Prostate gland (tissue), 2 donors: ENCODE measurements at regions not wholly inside any gene's neighbourhood (a gene's known extent, or its start where the extent isn't known, plus 50 kb on each side); places are given as distances from the start of the nearest gene placed in this dataset.

Source experiments
- CTCF ChIP-seq, 4 experiments: fragments of 200-600 bp in 2 of 4; fragments of 450-650 bp in 2 of 4; sonication (generic) in 2 of 4; IDR thresholded peaks; 1 replicate in 3 of 4; 2 replicates in 1 of 4; pipeline ENCODE4 v1.5.1; 2016 to 2019; ENCODE audit warnings: antibody characterized with exemption in 4 of 4, mild to moderate bottlenecking in 2 of 4, moderate library complexity in 2 of 4
- POLR2A ChIP-seq: fragments of 450-650 bp; IDR thresholded peaks from one replicate; pipeline ENCODE4 v1.6.1; 2016; ENCODE audit warnings: antibody characterized with exemption, mild to moderate bottlenecking
- POLR2AphosphoS5 ChIP-seq: sonication (generic); formaldehyde crosslinking; IDR thresholded peaks from one replicate; pipeline ENCODE4 v1.6.1; 2017; ENCODE audit warnings: antibody characterized with exemption

GRCh38 chr6:47402081-47402480 lies 75.5 kb upstream of the CD2AP start:
- TF ChIP-seq CTCF (IDR thresholded peaks at IDR 0.05) (no peak), POLR2A (no peak), POLR2AphosphoS5 (no peak)
